ENCODE measurements at regions not wholly inside any gene's neighbourhood (a gene's known extent, or its start where the extent isn't known, plus 50 kb on each side); places are given as distances from the start of the nearest gene placed in this dataset.

- TF ChIP-seq CTCF (IDR thresholded peaks at IDR 0.05) (no peak), POLR2AphosphoS5 (IDR thresholded peaks at IDR 0.05) (no peak), POLR2A (IDR thresholded peaks at IDR 0.05) (no peak)
Measured at GRCh38 chr5:4387290-4387689, 752.8 kb upstream of the ADAMTS16 start.
